Loucy (cell line): ENCODE measurements at regions not wholly inside any gene's neighbourhood (a gene's known extent, or its start where the extent isn't known, plus 50 kb on each side); places are given as distances from the start of the nearest gene placed in this dataset.

Experiments used
- EZH2phosphoT487 ChIP-seq: fragments of 200-600 bp; IDR thresholded peaks from 2 replicates; pipeline ENCODE4 v1.6.1; 2018; ENCODE audit warnings: antibody characterized with exemption, mild to moderate bottlenecking, moderate library complexity, borderline replicate concordance
- TF ChIP-seq, protein P1 (sequence below): fragments of 200-600 bp; sonication (generic); conservative IDR thresholded peaks from 2 replicates; pipeline ENCODE4 v1.5.1; 2014; ENCODE audit warnings: mild to moderate bottlenecking, antibody characterized with exemption, low read length

DNA sequence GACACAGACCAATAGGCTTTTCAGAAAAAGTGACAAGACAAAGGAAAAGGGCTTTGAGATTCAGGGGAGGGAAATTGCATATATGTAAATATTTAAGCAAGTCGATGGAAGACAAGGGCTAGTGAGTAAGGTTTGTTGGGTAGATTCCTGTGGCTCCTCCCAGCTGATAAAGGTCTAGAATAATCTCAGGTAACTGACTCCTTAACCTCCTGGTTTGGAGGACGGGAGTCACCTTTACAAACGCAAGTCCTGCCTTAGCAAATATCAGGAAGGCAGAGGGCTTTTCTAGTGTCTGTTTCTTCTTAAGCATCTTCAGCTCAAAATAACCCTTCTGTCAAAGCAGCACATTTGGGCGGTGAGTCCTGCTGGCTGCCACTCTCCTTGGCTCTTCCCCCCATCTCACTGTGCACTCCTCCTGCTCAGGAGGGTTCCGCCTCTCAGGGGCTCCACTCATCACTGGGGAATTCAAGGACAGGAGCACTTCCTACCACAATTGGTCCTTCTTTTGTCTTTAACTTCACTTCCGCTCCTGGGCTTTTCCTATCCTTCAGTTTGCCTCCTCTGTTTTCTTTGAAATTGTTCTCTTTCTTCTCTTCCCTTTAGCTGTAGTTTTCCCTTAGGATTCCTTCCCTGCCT is 496.3 kb upstream of the KLF6 start:
- TF ChIP-seq, protein P1, sequence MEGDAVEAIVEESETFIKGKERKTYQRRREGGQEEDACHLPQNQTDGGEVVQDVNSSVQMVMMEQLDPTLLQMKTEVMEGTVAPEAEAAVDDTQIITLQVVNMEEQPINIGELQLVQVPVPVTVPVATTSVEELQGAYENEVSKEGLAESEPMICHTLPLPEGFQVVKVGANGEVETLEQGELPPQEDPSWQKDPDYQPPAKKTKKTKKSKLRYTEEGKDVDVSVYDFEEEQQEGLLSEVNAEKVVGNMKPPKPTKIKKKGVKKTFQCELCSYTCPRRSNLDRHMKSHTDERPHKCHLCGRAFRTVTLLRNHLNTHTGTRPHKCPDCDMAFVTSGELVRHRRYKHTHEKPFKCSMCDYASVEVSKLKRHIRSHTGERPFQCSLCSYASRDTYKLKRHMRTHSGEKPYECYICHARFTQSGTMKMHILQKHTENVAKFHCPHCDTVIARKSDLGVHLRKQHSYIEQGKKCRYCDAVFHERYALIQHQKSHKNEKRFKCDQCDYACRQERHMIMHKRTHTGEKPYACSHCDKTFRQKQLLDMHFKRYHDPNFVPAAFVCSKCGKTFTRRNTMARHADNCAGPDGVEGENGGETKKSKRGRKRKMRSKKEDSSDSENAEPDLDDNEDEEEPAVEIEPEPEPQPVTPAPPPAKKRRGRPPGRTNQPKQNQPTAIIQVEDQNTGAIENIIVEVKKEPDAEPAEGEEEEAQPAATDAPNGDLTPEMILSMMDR: no peak
- TF ChIP-seq EZH2phosphoT487: no peak
